Left kidney (tissue), 1 donor: ENCODE measurements at regions not wholly inside any gene's neighbourhood (a gene's known extent, or its start where the extent isn't known, plus 50 kb on each side); places are given as distances from the start of the nearest gene placed in this dataset.
"Not testable (repeated sequence)": the region's sequence is repeated elsewhere in the genome, so short reads cannot be mapped to it uniquely, and the experiment has no call there.

Experiments used
- DNase-seq: peaks from one replicate; pipeline ENCODE4 v3.0.0-alpha.2; 2013

DNA sequence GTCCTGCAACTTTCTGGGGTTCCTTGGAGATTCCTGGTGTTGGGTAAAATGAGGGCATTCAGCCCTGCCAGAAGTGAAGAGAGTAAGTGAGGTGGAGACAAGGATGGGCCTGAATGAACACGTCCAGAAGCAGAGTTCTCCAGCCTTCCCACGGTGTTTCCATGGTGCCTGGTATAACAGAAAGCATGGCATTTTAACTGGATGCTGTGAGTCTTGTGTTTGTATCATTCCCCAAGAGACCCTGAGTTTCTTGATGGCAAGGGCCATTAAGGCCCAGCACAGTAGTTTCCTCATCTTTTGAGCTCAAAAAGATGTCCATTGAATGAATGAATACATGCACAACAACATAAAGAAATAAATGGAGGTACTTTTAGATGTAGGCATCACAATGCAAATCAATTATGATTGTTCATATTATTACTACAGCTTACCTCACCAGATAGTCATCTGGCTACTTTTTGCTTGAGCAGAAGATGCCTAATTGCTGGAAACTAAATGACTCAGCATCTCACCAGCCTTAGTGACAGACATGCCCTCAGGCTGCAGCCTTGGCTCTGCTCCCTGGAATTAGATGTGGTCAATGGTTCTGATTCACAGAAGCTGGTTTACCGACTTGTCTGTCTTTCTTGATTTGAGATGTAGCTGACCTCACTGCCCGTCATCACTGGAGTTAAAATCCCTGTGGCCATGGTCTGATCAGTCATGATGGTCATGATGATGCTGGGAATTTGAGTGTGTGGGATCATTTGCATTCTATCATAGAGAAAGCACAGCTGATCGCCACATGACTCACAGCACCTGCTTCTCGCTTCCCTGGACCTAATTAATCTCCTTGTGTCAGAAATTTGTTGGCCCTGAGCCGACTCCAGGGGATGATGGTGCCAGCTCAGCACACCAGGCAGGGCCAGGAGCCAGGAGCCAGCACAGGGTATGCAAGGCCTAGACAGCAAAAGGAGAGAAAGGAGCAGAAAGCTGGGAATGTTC, 83.9 kb downstream of the CXCL12 start:
- DNase-seq, result no peak

DNA sequence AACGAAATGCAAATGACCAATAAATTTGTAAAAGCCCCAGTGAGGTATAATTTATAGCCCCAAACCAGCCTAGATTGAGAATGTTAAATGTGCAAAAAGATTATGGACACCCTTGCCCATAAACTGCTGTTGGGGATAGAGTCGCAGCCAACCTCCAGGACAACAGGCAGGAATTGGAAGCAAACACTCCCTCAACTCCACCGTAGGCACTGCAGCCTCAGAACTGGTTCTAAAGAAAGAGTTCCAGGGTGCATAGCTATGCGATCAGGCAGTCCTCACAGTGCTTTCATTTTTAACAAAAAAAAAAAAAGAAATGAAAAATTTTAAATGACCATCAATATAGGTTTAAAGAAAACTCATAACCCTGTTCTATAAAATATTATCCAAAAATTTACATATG, 86.2 kb downstream of the CXCL12 start:
- DNase-seq, result no peak

DNA sequence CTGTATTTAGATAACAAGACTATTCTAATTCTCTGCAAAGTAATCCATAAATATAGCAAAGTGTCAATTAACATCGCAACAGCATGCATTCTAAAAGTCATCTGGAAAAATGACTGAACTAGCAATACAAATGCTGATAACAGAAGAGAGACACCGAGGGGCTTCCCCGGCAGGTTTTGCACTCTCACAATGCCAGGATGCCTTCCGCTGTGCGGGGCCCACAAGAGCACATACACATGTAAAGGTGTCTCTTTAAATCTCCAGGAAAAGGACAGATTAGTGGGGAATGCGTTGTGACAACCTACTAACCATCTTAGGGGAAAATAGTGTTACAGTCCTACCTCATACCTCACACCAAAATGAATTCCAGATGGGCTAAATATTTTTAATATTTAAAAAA, 86.9 kb downstream of the CXCL12 start:
- DNase-seq, result no peak

DNA sequence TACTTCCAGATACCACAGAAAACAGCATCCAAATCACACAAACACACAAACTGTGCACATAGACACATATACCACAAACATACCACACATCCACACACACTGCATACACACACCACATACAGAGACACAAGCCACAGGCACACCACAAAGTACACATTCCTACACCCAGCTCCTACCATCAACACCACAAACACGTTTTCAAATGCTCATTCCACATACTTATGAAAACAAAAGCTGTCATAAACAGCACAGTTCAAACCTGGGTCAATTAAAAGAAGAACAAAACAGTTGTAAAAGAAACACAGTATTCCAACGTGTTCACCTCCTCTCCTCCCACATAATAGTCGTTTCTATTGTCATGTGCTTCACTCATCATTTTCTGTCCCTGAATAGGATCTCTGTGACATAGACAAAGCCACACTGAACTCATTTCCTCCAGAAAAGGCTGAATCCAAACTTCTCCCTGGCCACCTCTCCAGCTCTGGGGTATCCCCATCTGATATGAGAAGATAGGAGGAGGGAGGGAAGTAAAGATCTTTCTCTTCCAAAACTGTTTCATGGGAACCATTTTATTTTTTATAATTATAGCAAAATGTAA, 89.2 kb downstream of the CXCL12 start:
- no peak for DNase-seq

DNA sequence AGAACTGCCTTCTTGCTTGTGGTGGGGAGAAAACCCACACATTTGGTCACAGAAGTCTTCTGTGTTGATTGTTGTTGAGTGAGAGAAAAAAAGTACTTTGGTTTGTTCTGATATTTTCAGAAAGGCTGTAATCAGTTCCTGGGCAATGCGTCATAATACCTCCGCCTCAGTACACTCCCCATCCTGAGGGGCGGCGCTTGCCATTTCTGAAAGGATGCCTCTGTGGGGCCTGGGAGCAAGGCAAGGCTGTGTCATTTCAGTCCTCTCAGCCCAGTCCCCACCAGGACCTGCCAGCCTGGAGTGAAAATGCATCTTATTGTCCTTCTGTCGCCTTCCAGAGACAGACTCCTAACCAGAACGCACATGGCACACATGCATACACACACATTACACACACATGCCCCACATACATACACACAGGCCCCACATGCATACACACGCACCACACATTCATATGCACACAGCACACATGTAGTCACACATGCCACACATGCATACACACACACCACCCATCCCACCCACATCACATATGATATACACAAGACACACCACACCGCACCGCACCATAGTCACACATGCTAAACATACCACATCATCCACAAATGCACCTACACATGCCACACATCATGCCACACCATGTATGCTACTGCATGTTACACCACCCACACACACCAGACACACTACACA, 90.0 kb downstream of the CXCL12 start:
- no peak for DNase-seq

DNA sequence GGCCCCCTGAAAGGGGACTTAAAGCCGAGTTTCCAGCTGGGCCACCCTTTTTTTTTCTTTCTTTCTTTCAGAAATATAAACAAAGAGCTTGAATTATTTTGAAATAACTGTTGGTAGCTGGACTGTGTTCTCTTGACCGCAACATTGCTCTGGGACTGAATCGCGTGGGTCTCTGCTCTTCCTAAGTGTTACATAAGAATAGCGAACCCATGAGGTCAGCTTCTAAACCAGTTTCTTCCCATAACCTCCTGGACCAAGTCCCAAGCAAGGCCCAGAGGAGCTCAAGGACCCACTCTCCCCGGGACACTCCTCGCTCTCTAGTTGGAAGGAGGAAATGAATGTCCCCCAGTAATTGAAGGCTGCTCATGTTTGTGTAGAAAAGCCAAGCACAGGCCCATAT, 91.1 kb downstream of the CXCL12 start:
- no peak for DNase-seq

DNA sequence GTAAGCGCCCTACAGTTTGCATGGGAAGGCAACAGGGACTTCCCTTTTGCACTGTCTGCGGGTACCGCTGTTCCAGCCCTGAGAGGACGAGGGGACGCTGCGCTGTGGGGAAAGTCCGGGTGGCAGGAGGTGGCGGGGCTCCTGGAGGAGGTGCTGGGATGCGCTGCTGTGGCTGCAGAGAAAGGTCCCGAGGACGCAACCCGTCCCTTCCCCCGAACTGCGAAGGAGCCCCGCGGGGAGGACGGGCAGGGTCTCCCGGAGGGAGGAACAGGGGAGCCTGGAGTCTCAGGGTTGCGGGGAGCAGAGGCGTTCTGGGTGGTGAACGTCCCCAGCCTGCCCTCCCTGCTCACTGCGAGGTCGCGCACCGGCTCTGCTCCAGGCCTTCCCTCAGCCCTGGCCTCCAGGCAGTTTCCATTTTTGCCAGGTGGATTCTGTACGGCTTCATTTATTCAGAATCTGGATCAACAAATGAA, 91.6 kb downstream of the CXCL12 start:
- no peak for DNase-seq

DNA sequence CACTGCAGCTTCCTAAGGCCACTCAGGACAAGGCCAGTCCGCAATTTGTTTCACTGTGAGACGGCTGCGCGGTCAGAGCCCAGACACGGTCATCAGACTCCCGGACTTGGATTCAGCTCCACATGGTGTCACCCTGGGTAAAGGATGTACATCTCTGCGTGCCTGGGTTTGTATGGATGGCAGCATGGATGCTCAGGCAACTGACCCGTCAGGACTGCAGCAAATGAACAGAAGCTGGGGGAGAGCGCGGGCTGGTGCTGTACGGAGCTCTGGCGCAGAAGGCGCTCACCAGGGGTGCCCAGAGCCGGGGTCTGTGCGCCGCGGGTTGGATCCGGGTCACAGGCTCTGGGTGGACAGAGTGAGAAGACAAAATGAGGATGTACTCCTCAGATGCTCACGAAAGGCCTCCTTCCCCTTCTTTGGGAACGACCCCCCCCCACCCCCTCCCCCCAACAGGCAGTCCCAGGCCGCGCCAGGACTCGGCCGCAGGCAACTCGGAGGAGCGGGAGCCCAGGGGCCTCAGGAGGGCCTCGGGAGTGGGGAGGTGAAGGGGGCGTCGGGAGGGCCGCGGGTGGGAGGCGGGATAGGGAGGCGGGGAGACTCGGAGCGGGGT, 92.4 kb downstream of the CXCL12 start:
- DNase-seq, result no peak

DNA sequence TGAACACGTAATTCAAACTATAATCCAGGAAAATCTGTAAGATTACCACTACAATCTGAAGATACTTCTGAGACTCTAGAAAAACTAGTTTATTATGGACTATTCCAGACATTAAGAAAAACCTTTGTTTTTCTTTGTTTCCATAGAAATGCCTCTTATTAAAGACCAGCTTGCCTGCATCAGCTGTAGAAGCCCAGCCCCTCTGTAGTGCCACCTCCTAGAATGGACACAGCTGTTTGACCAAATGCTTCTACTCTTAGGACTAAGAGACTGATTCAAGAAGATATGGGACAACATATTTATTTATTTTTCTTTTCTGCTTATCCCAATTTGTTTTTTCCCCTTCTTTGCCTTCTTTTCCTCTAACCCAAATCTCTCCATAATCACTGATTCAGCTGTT, 93.8 kb downstream of the CXCL12 start:
- no peak for DNase-seq

DNA sequence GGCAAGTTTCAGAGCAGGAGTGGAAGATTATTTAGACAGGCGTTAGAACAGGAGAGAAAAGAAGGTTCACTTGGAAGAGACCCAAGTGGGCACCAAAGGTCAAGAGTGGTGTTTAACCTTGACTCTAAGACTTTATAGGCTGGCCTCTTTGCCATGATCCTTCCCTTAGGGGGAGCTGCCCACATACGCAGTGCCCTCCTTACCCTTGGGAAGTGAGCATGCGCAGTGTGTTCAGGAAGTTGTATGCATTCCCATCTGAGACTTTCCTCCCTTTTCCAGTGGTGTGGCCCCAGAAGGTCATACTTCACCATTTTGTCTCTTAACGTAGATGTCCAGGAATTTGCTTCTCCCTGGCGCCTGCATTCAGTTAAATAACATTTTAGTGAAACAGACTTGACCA, 95.8 kb downstream of the CXCL12 start:
- DNase-seq, result no peak

DNA sequence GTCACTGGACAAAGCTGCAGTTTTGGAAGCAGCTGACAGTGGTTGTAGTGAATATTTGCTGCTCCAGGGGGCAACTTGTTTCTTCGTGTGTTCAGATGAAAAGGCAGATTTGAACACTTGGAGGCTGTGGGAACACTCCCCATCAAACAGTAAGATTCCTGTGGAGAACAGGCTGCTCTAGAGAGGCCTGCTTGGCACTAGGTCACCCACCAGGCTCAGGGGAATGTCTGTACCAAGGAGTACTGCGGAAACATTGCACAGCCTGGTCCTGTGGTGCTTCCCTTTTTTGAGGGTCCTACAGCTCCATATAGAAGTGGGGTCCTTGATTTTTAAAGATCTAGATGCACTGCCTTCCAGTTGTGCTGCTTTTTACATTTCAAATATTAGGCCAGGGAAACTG, 97.5 kb downstream of the CXCL12 start:
- no peak for DNase-seq

DNA sequence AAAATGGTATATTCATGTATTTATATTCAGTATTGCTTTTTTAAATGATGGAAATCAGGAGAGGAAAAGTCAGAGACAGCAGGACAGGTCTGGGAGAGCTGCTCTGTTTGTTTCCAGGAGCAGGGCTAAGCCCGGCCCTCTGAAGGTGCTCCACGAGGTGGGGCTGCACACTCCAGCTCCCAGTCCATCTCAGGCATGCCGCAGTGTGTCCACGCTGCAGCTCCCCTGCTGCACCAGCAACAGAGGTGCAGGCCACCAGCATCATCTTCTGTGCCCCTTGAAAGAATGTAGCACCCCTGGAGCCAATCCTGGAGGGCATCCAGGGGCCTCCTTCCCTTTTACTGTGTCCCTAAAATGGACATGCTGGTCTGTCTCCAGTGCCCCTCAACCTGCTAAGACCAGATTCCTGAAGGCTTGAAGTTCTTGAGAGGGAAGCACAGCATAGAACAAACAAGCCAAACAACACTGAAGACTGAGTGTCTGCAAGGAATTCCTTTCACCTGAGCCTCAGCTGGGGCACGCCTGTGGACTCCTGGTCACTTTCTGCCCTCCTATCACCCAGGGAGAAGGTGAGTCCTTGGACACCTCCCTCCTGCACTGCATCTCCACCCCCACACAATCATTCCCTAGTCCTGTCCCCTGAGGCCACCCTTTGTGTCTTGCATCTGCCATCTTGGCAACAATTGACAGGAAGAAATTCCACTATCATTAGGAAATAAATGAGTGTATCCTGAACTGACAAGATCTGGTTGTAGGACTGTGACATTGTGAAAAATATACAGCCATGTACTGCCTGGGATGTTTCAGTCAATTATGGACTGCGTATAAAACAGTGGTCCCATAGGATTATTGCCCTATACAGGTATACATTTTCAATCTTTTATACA, 100.5 kb downstream of the CXCL12 start:
- DNase-seq, result no peak

DNA sequence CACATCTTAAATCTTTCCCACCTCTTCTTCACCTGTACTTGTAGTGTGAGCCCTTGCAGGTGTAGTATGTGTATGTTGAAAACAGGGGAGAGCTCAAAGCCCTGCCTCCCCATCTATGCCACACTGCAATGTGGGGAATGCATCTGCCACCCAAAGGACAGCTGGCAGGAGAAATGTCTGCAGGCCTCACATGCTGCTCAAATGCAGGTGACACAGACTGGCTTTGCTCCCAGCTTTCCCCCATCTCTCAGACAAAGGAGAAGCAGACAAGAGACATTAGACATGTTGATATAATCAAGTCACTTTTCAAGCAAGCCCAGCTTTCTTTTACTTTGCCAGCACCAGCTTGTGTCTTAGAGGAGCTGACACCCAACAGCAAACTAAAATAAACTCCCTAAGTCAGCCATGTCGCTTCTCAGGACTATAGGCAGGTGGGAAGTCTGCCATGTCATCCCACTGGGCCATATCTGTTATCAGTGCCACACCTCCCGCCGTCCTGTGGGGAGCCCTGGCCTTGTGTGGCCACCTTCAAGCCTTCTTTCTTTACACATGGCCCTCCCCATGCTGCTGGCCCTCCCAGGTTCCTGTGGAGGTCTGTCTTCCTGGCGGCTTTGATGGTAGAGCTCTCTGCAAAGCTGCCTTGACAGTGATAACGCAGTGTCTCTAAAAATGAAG, 102.1 kb downstream of the CXCL12 start:
- DNase-seq, result no peak

DNA sequence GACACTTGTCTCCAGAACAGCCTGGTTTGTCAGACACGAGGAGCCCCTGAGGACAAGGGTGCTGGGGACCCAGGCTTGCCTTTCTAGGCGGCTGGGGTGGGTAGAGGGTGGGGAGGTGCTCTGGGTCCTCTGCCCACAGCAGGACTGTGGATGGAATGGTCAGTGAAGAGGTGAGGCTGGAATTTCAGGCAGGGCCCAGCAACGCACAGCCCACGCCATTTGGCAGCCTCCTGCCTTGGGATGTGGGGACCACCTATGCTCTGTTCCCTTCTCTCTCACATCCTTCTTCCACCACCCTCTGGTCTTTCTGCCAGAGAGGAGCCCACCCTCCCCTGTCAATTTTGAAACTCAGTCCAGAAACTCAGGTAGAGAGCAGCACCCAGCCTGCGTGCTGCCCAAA, 103.2 kb downstream of the CXCL12 start:
- DNase-seq, result no peak

DNA sequence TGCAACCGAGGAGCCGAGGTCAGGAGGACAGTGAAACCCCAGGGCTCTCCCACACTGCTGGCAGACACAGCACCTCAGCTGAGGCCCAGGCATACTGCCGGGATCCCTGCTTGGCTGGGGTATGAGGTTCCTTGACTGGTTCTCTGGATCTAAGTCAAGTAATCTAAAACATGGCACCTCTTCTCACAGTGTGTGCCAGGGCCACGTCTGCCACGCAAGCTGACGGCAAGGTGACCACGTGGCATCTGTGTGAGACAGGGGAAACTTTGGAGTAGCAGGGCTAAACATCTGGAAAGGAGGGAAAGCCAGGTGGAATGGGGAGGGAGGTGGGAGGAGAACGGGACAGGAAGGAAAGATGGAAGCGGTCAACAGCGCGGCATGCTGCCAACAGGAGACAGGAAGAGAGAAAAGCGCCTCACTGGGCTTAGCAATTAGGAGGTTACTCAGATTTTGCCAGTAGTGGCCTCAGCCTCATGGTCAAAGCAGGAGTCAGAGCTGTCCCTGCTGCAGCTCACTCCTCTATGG, 103.7 kb downstream of the CXCL12 start:
- no peak for DNase-seq

DNA sequence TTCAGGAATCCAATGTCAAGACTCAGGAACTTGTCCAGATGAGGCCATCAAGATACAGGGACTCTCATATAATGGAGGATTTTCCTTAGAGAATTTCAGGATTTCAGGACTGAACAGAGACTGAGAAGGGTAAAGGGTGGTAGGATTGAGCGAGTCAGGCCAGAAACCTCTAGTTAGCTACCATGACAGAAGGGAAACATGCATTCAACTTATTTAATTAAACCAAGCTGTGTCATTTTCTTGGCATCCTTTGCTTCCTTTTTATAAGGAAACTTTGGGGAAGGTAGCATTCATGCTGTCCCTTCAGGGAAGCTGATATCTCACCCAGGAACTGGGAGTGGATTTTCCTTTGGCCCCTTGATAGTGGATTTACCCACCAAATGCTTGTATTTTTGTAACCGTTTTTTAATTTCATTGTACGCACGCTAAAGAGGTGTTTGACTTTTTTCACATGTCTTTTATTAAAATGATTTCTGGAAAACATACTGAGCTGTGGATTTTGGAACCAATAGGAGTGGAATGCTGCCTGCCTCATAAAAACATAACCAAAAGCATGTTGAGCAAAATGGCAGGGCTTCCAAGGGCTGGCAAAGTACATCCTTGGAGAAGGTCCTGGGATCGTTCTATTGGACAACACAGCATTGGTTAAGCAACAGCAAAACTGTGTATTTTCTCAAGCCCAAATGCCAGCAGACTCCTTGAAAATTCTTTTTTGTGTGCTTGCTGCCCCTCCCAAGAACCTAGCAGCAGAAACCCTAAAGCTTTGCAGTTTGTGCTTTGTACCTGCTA, 104.5 kb downstream of the CXCL12 start:
- no peak for DNase-seq

DNA sequence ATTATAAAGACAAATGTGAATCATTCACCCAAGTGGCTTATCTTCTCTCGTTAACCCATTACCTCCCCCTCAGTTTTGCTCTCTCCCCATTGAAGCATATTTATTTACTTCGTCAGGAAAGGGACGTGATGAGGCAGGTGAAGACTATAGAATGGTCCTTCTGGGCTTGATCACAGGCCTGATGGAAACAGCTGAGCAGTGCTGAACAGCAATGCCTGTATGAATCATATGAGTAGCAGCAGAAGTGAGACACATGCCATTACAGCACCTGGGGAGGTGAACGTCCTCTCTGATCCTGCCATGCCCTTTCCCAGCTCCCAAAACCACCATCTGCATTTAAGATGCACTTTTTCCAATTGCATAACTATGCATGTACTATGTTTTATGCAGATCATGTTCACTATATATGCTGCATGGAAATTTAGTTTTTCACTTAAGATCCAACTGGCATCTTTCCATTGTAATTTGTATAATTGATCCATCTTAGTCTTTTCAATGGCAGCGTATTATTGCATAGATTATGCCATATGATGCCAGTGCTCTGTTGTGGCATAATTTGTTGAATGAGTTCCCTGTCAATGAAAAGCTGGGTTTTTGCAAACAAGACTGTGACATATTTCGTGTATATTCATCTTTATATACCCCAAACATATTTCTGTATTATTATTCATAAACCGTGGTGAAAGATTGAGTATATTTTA, 105.3 kb downstream of the CXCL12 start:
- no peak for DNase-seq

DNA sequence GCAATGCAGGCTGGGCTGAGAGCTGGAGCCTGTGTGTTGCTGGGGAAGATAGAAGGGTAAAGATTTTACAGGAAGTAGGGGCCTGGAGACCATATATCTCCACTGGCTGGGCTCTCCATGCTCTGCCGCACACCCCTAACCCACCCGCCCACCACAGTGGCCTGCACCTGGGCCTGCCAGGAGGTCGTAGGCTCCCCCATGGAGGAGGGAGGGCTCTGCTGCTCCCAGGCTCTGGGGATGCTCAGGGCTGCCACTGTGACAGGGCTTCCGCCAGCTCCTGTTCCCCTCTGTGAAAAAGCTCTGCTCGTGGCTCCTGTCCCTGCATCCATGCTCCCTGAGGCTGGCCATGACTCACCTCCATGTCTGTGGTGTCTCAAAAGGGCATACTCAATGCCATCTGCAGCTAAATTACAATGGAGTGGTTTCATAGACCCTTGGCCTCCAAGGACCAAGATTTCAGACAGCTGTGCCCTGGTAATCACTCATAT, 106.0 kb downstream of the CXCL12 start:
- no peak for DNase-seq

DNA sequence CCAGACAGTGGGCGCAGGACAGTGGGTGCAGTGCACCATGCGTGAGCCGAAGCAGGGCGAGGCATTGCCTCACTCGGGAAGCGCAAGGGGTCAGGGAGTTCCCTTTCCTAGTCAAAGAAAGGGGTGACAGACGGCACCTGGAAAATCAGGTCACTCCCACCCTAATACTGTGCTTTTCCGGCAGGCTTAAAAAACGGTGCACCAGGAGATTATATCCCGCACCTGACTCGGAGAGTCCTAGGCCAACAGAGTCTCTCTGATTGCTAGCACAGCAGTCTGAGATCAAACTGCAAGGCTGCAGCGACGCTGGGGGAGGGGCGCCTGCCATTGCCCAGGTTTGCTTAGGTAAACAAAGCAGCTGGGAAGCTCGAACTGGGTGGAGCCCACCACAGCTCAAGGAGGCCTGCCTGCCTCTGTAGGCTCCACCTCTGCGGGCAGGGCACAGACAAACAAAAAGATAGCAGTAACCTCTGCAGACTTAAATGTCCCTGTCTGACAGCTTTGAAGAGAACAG, 116.4 kb downstream of the CXCL12 start:
- not testable (repeated sequence) for DNase-seq
